ENCODE measurements at regions not wholly inside any gene's neighbourhood (a gene's known extent, or its start where the extent isn't known, plus 50 kb on each side); places are given as distances from the start of the nearest gene placed in this dataset.

DNA sequence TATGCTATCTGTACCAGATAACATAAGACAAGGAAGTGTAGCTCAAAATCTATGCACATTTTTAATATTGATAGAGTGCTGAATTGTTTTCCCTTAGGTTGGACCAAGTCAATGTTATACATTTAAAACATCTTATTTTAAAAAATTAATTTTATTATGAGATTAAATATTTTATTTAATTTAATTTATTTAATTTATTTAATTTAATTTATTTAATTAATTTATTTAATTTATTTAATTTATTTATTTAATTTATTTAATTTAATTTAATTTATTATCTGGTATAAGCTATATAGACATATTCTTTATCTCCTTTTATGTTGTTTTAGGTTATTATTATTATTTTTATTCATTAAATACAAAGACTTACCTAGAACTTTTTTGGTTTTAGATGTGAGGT lies 551.7 kb upstream of the LRRTM1 start:
- no peak for DNase-seq

DNA sequence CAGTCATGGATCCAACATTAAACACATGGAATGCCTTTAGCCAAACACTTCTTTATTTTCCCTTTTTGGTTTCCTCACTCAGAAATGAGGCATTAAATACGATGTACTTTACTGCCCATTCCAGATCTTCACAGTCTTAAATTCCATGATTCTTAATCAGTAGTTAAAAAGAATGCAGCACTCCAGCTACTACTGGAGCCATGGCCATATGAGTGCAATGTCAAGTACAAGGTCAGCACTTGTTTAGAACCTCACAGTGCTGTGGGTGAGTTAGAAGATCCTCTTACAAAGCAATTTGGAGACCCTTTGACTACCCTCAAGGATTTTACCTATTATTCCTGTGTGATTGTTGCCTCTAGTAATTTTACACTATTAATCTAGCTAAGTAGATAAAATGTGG lies 550.3 kb upstream of the LRRTM1 start:
- DNase-seq, result no peak

DNA sequence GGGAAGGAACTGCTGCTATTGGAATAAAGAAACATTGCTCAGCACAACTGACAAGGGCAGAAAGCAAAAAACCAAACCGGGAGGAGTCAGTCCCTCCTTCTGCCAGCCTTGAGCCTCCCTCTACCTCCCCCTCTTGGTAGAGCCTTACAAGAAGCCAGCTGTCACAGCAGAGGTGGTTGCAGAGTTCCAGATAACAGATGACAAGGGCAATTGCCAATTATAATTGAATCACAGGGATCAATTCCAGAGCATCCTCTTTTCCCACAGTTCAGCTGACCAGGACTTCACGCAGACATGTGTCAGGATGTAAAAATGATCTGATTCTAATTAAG lies 548.2 kb upstream of the LRRTM1 start:
- DNase-seq, result no peak

DNA sequence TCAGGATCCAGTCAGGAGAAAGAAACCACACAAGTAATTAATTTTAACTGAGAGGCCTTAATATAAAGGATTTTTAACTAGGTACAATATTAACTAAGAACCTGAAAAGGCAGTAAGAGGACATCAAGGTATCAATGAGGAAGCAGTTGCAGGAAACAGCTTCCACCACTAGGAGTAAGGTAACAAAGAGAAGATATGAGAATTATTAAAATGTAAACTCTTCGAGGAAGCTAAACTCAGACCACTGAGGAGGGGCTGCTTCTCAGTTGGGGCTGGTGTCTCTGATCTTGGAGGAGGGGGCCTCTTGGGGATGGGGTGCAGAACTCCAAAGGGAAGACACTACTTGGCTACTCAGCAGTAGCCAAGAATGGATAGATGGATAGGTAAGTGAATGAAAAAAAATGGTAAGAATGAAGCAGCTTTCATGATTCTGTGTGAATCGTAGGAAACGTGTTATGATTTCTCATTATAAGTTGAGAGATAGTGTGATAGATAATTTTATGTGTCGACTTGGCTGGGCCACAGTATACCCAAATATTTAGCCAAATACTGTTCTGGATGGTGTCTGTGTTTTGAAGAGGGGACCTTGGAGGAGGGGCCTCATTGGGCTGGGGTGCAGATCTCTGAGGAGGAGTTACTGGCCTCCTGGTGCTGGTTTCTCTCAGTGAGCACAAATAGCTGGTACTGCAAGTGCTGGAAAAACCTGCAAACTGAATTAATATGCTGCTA lies 547.7 kb upstream of the LRRTM1 start:
- DNase-seq, result no peak

DNA sequence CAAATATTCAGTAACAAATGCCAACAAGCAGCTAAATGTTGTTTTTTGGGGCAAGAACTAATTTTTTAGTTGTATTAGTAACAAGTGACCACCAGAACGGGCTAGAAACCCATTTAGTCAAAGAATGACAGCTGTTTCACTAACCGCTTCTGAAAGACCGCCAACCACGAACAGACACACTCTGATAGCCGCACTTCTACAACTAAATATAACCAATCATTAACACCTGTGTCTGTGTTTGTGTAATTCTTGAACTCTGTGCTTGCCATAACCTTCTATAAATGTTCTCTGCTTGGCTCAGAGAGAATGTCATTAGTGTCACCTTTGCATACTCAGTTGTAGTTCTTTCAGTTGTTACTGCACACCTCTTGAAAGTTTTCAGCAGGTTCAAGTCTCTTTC lies 526.3 kb upstream of the LRRTM1 start:
- DNase-seq, result no peak

DNA sequence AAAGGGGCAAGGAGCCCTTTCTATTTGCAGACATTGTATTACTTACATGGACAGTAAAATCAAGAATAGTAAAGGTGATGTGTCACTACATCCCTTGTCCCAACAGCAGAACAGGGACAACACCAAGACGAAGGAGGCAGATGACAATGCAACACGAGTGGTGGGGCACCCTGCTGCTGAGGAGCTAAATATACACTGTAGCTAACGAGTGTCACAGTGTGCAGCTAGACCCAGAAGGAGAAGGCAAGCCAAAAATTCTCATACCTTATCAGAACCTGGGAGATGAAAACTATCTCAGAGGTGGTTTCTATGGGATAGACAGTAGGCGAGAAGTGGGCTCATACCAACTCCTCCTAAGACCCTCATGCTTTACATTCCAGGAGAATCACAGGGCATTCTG lies 518.4 kb upstream of the LRRTM1 start:
- DNase-seq, result no peak

DNA sequence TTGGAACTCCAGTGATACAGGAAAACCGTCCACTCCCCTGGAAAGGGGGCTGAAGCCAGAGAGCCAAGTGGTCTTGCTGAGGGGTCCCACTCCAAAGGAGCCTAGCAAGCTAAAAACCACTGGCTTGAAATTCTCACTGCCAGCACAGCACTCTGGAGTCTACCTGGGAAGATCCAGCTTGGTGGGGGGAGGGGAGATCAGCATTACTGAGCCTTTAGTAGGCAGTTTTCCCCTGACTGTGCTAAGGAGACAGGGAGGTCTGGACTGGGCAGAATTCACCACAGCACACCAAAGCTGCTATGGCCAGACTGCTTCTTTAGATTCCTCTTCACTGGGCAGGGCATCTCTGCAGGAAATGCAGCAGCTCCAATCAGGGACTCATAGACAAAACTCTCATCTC lies 510.7 kb upstream of the LRRTM1 start:
- DNase-seq, result no peak

DNA sequence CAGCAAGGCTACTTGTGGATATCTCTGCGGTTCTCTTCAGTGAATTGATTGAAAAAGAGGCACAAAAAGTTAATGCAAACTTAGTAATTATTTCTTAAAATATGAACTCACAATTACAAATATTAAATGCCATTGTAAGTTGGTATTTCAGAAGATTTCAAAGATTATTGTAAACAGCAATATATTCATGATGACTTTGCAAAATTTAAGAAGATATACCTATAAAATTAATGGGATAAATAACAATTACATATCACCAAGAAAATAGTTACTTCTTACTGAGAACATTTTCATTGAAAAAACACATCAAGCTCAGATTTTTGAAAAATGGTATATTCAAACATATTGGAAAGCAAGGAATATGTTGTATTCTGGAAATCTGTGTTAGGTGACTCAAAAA lies 482.0 kb upstream of the LRRTM1 start:
- no peak for DNase-seq

DNA sequence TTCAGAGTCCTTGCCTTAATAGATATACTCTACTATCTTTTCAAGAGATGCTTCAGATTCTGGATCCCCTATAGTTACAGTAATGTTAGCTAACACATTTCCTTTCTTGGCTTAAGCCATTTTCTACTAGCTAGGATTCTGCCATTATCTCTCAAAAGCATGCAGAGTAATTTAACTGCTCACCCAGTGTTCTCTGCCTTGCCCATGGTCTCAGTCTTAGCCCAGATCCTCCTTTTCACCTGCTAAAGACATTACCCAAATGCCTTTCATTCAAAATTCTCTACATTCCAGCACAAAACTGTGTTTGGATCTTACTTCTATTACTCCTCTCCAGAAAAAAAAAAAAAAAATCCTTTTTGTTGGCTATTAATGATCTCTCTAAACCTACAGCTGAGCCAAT lies 474.2 kb upstream of the LRRTM1 start:
- no peak for DNase-seq

DNA sequence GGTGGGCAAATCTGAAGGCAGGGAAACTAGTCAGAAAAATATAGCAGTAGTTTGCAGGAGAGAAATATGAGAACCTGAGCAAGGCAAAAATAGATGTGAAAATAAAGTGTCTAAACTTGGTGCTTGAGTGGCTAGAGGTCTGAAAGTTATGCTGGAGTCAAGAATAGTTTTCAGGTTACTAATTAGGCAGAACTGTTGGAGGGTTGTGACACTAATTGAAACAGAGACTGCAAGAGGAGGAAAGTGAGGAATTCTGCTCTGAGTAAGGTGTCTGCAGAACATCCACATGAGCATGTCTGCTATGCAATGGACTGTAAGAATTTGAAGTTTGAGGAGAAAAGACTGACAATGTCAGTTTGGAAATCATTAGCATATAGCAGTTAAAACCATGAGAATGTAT lies 444.0 kb upstream of the LRRTM1 start:
- DNase-seq, result no peak

DNA sequence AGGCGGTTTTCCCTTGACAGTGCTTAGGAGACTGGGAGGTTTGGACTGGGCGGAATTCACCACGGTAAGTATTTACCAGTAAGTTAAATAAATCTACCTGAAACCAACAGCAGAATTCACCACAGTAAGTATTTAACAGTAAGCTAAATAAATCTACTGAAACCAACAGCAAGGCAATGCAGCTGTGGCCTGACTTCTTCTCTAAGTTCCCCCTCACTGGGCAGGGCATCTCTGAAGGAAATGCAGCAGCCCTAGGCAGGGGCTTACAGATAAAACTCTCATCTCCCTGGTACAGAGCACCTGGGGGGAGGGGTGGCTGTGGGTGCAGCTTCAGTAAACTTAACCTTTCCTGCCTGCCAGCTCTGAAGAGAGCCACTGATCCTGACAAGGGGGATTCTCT lies 432.5 kb upstream of the LRRTM1 start:
- no peak for DNase-seq

DNA sequence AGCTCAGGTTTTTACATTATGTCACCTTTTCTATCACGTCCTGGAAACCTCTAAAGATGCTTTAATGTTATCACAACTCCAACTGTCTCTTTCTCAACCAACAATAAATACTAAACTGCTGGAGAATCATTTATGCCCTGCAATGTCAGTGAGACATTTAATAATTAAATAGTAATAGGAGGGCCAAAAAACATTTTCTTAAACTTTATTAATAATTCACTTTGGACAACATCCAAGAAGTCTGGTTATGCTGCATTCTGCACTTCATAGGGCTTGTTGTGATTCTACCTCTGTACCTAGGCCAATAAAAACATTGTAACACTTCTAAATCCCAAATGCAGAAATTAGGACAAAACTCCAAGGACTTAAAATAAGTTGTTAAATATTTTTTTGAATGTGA lies 420.4 kb upstream of the LRRTM1 start:
- DNase-seq, result no peak

DNA sequence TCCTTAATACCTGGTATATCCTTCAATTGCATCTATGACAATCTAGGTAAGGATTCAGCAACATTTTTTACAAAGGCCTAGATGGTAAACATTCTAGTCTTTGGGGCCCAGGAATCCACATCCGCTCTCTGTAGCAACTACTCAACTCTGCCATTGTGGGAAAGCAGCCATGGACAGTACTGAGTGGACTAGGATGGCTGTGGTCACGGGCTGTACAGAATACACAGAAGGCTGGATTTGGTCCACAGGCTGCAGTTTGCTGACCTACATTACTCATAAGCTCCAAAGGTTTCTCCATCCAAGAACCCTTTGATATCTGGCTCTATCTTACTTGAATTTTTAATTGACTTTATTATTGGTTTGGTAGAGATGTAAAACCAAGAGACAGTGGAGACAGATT lies 418.3 kb upstream of the LRRTM1 start:
- DNase-seq, result no peak

DNA sequence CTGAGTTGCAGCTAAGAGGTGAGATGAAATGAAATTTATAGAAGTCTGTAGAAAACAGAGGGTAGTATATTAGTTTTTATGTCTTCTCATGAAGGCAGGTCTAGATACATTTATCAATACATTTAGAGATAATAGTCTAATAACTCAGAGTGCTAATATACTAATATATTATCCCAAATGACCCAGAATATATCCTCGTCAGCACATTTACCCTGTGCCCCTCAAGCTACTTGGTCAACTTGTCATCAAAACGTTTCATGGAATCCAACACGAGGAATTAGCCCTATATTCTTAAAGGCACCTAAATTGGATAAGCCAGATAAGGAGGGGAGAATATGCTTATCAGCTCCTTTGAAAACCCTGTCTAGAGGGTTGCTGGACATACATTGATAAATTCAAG lies 415.1 kb upstream of the LRRTM1 start:
- DNase-seq, result no peak

DNA sequence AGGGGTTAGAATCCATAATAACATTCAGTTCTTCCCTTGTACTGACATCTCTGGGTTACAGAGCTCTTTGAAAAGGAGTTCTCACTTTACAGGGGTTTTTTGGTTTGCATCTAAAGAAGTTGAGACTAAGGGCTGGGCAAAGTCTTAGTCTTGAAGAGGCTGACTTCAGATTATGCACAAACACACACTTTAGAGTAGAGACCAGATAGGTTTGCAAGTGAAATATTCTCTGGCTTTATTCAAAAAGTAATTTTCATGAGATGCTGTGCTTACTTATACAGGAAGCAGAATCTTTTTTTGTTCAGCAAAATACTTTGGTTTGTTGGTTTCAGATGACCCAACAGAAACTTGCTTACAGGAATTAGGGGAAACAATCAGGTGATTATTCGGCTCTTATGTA lies 410.9 kb upstream of the LRRTM1 start:
- DNase-seq, result no peak

DNA sequence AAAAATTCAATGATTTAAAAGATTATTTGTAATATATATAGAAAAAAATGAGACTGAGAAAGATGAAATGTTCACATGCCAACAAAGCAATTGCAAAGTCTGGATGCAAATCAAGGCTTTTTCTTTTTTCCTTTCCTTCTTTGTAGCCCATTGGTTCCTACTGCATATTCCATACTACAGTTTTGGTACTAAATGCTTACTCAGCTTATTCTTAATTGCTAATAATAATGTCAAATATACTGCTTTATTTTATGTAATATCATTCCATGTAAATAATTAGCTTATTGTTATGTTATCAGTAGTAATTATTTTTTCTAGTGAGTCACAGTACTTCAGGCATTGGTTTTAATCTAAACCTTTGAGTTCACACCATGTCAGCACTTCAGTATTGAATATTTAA lies 407.4 kb upstream of the LRRTM1 start:
- no peak for DNase-seq

DNA sequence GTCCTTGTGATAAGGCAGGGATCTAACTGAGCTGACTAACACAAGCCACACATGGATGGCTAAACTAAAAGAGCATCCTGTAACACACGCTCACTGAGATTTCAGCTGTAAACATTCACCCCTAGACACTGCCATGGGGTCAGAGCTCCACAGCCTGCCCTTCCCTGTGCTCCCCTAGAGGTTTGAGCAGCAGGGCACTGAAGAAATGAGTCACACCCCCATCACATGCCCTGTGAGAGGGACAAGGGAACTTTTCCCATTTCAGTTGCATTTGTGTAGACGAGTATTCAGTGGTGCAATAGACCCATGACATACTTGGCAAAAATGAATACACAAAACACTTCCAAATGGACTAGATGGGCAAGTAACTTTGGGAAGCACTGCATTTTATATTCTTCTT lies 402.4 kb upstream of the LRRTM1 start:
- DNase-seq, result no peak

DNA sequence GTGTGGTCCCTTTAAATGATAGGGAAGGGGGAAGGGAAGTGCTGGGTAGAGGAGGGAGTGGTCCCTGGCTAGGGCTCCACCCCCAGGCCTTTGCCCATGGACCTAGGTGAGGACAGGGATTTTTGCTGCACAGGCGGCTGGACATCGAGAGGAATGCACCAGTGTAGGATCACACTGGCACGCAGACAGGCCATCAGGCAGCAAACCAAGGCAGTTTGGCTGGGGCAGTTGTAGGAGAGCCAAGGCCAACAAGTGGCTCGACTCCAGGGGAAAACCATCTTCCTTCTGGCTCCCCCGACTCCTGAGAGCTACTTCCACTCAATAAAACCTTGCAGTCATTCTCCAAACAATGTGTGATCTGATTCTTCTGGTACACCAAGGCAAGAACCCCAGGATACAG lies 402.0 kb upstream of the LRRTM1 start:
- DNase-seq, result no peak

DNA sequence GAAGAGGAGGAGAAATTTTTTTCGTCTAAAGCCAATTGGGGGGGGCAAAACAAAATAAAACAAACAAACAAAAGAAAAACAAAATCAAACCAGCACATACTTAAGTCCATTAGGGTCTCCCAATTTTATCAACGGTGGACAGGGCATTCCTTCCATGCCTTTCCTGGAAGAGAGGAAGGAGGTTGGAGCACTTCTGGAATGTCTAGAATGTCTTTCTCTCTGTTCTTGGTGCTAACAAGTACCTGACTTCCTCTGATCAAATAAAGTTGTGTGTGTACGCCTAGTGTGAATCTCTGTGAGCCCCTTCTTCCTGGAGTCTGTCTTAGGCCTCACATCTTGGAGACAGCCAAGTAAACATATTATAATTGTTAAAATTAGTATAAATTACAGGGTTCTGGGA lies 399.0 kb upstream of the LRRTM1 start:
- no peak for DNase-seq

DNA sequence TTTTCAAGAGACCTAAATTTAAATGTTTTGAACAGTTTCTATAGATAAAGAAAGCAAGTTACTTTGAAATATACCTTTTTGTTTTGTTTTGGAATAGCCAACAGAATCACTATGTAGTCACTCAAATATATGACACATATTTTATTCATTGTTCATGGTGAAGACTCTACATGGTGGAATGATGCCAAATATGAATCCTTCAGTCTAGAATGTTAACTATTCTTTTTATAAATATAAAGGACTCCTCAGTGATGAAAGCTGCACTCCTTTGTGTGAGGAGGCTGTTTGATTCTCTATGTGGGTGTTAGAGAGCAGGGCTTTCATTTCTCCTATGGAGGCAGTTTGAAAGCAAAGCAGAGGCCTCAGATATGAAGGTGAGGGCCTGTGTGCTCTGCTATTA lies 396.4 kb upstream of the LRRTM1 start:
- no peak for DNase-seq
